Loucy (cell line): ENCODE measurements at regions not wholly inside any gene's neighbourhood (a gene's known extent, or its start where the extent isn't known, plus 50 kb on each side); places are given as distances from the start of the nearest gene placed in this dataset.

Experiments used
- H2AFZ ChIP-seq: fragments of 200-600 bp; sonication (generic); 2 replicates; pipeline ENCODE4 v1.6.0; 2016; ENCODE audit warnings: antibody characterized with exemption, mild to moderate bottlenecking, low read length, moderate library complexity
- H3F3A ChIP-seq: fragments of 200-600 bp; 2 replicates; pipeline ENCODE4 v1.6.0; 2016; ENCODE audit warnings: antibody characterized with exemption, low read depth, mild to moderate bottlenecking
- H3K27me3 ChIP-seq: fragments of 200-600 bp; sonication (generic); 2 replicates; pipeline ENCODE4 v1.6.1; 2014; ENCODE audit warnings: low read length, mild to moderate bottlenecking; ENCODE audit not compliant: insufficient read depth, poor library complexity, severe bottlenecking
- H3K36me3 ChIP-seq: fragments of 200-600 bp; sonication (generic); 2 replicates; pipeline ENCODE4 v1.6.1; 2016; ENCODE audit warnings: low read length; ENCODE audit not compliant: insufficient read depth
- H3K4me1 ChIP-seq: fragments of 200-600 bp; sonication (generic); 2 replicates; pipeline ENCODE4 v1.5.1; 2014; ENCODE audit warnings: low read length, mild to moderate bottlenecking; ENCODE audit not compliant: insufficient read depth, poor library complexity, severe bottlenecking
- H3K4me2 ChIP-seq: fragments of 200-600 bp; sonication (generic); 2 replicates; pipeline ENCODE4 v1.6.0; 2014; ENCODE audit warnings: antibody characterized with exemption, low read length, low read depth, mild to moderate bottlenecking; ENCODE audit not compliant: poor library complexity, severe bottlenecking
- H3K4me3 ChIP-seq: fragments of 200-600 bp; sonication (generic); 2 replicates; pipeline ENCODE4 v1.5.1; 2014; ENCODE audit warnings: low read length, mild to moderate bottlenecking, mixed read lengths; ENCODE audit not compliant: poor library complexity, severe bottlenecking
- H3K79me2 ChIP-seq: fragments of 200-600 bp; sonication (generic); 2 replicates; pipeline ENCODE4 v1.6.1; 2014; ENCODE audit warnings: low read length; ENCODE audit not compliant: insufficient read depth
- H3K9ac ChIP-seq: fragments of 200-600 bp; sonication (generic); 2 replicates; pipeline ENCODE4 v1.6.0; 2014; ENCODE audit warnings: mild to moderate bottlenecking, low read depth, low read length, moderate library complexity; ENCODE audit not compliant: poor library complexity, severe bottlenecking
- H3K9me2 ChIP-seq: fragments of 200-600 bp; sonication (generic); replicated peaks from 2 replicates; pipeline ENCODE4 v1.6.1; 2016; ENCODE audit warnings: low read depth, low read length, mixed read lengths
- H3K9me3 ChIP-seq: fragments of 200-600 bp; sonication (generic); 2 replicates; pipeline ENCODE4 v1.6.1; 2014; ENCODE audit warnings: mild to moderate bottlenecking, antibody characterized with exemption, low read length, low read depth; ENCODE audit not compliant: insufficient read depth
- H4K20me1 ChIP-seq: fragments of 200-600 bp; sonication (generic); 2 replicates; pipeline ENCODE4 v1.6.0; 2014; ENCODE audit warnings: antibody characterized with exemption, low read length, mild to moderate bottlenecking; ENCODE audit not compliant: insufficient read depth, poor library complexity, severe bottlenecking
- EZH2phosphoT487 ChIP-seq: fragments of 200-600 bp; IDR thresholded peaks from 2 replicates; pipeline ENCODE4 v1.6.1; 2018; ENCODE audit warnings: antibody characterized with exemption, mild to moderate bottlenecking, moderate library complexity, borderline replicate concordance
- TF ChIP-seq, protein P1 (sequence below): fragments of 200-600 bp; sonication (generic); conservative IDR thresholded peaks from 2 replicates; pipeline ENCODE4 v1.5.1; 2014; ENCODE audit warnings: mild to moderate bottlenecking, antibody characterized with exemption, low read length

DNA sequence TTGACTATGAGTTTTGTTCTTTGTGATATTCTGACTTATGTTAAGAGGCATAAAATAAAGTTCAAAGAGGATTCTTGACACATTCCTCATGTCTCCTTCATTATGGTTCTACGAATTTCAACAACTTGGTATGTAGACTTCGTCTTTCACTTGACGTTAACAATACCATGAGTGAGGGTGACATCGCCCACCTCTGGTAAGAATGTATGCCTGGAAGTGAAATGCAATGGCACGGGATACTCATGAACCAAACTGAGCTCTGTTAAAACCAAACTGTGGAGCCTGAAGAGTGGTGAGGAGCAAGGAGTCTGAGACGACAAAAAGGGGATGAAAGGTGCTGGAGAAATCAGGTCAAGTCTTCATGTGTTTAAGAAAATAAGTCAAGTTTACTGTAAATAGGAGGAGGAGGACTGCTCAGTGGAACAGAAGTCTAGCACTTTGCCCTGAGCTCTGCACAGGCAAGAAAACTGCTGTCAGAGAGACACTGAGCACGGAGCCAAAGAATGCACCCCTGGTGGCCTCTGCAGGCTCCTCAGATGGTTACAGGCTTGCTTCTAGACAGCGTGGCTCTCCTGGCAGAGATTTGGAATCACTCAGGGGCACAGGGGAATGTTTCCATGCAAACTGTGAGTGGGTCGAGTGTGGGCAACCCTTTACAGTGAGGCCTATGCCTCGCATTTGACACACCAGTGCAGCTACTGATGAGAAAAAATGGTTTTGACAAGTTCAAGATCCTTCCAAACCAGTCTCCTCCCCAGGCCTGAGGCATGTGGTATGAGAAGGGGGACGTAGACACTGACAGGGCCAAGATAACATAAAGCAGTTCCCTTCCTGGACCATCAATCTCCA is 470.1 kb downstream of the IRX1 start:
- no peaks in the 10 kb centered on the region for H3K9me3 ChIP-seq
- no peaks in the 10 kb centered on the region for H3K79me2 ChIP-seq
- no peak overlapping the region for H3K4me2 ChIP-seq
- no peaks in the 10 kb centered on the region for H3F3A ChIP-seq
- no peaks in the 10 kb centered on the region for H3K27me3 ChIP-seq
- no peaks in the 10 kb centered on the region for H3K9me2 ChIP-seq
- H3K4me1 ChIP-seq = no peaks in the 10 kb centered on the region
- no peaks in the 10 kb centered on the region for H3K36me3 ChIP-seq
- H2AFZ ChIP-seq = no peak overlapping the region
- H3K9ac ChIP-seq = no peak overlapping the region
- TF ChIP-seq, protein P1, sequence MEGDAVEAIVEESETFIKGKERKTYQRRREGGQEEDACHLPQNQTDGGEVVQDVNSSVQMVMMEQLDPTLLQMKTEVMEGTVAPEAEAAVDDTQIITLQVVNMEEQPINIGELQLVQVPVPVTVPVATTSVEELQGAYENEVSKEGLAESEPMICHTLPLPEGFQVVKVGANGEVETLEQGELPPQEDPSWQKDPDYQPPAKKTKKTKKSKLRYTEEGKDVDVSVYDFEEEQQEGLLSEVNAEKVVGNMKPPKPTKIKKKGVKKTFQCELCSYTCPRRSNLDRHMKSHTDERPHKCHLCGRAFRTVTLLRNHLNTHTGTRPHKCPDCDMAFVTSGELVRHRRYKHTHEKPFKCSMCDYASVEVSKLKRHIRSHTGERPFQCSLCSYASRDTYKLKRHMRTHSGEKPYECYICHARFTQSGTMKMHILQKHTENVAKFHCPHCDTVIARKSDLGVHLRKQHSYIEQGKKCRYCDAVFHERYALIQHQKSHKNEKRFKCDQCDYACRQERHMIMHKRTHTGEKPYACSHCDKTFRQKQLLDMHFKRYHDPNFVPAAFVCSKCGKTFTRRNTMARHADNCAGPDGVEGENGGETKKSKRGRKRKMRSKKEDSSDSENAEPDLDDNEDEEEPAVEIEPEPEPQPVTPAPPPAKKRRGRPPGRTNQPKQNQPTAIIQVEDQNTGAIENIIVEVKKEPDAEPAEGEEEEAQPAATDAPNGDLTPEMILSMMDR = no peak; the same call in 1 of the 2 replicates
- TF ChIP-seq EZH2phosphoT487 = no peak
- no peaks in the 10 kb centered on the region for H4K20me1 ChIP-seq
- no peak overlapping the region for H3K4me3 ChIP-seq

DNA sequence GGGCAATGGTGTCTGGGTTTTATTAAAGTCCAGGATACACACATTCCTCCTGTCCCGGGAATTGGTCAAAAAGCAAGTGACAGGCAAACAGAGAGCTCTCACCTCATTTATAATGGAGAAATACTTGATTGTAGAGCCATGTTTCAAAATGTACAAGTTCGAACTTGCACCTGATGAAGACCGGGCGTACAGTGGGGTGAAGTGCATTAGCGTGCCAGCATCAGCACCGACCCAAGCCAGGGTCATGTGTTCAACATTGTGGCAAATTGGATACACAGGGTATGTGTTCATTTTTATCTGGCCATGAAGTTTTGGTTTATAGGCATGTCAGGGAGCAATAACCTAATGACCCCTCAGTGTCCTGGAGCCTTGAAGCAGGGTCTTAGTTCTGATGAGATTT is 472.5 kb downstream of the IRX1 start:
- no peaks in the 10 kb centered on the region for H3K79me2 ChIP-seq
- no peaks in the 10 kb centered on the region for H3K9me3 ChIP-seq
- no peaks in the 10 kb centered on the region for H3K36me3 ChIP-seq
- H3K4me1 ChIP-seq = no peaks in the 10 kb centered on the region
- no peaks in the 10 kb centered on the region for H3F3A ChIP-seq
- H3K4me2 ChIP-seq = no peak overlapping the region
- H3K27me3 ChIP-seq = no peaks in the 10 kb centered on the region
- no peaks in the 10 kb centered on the region for H3K9me2 ChIP-seq
- no peaks in the 10 kb centered on the region for H4K20me1 ChIP-seq
- H3K4me3 ChIP-seq = no peak overlapping the region
- H2AFZ ChIP-seq = no peak overlapping the region
- H3K9ac ChIP-seq = no peak overlapping the region
- TF ChIP-seq, protein P1 = no peak
- no peak for TF ChIP-seq EZH2phosphoT487

DNA sequence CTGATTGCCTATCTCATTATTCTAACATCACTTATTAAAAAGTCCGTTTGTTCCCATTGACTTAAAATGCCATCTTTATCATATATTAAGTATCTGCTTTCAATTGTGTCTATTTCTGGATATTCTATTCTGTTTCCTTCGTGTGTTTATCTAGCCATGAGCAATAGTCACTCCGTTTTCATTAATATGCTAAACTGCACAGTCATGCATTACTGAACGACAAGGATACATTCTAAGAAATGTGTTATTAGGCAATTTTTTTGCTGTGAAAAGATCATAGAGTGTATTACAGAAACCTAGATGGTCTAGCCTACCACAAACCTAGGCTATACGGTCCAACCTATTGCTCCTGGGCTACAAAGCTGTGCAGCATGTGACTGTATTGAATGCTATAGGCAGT is 482.9 kb downstream of the IRX1 start:
- Histone ChIP-seq H4K20me1 (no peaks in the 10 kb centered on the region), H3K9me2 (no peaks in the 10 kb centered on the region), H3F3A (no peaks in the 10 kb centered on the region), H3K27me3 (no peaks in the 10 kb centered on the region), H2AFZ (no peak overlapping the region), H3K36me3 (no peaks in the 10 kb centered on the region), H3K9ac (no peak overlapping the region), H3K4me3 (no peak overlapping the region), H3K79me2 (no peaks in the 10 kb centered on the region), H3K9me3 (peaks cover 7% of the 10 kb centered on the region), H3K4me2 (no peak overlapping the region), H3K4me1 (peaks cover 48% of the 10 kb centered on the region)
- TF ChIP-seq EZH2phosphoT487 = no peak
- TF ChIP-seq, protein P1 = no peak
